DMS 273 (cell line): ENCODE measurements at regions not wholly inside any gene's neighbourhood (a gene's known extent, or its start where the extent isn't known, plus 50 kb on each side); places are given as distances from the start of the nearest gene placed in this dataset.

Experiments used
- DNase-seq: peaks from one replicate; lab custom pipeline; 2025; ENCODE audit not compliant: unreplicated experiment; lab: John Stamatoyannopoulos, UW

GRCh38 chr16:79498928-79499327, 101.6 kb downstream of the MAF start:
- no peak for DNase-seq

DNA sequence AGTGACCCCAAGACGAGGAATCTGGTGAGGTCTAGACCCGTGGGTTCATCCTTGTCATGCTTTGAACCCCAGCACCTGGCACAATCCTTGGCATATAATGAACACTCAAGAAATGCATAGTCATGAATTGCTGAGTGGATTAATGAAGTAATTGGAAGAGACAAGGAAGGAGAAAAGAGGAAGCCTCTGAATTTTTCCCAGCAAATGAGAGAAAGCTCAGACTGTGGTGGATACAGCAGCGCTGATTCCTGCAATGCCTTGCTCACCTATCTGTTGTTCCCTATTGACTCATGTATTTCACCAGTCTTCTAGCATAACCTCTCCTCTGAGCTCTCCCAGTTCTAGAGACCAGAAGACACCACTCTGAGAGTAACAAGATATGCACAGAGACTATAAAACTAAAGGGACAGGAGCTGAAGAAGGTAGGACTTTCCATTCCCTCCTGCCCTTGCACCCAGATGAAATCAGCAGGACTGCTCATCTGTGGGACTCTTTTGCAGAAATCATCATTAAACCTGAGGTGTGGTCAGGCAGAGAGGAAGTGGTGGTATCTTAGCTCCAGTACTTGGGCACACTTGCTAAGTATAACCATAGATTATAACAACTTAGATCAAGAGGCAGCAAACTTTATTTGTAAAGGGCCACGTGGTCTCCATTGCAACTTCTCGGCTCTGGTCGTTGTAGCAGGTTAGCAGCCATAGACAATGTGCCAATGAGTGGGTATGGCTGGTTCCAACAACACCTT, 102.8 kb downstream of the MAF start:
- no peak for DNase-seq

GRCh38 chr16:79493911-79494310, 106.6 kb downstream of the MAF start:
- DNase-seq, result no peak

GRCh38 chr16:79492036-79492435, 108.5 kb downstream of the MAF start:
- no peak for DNase-seq

- no peak for DNase-seq
Observed at GRCh38 chr16:79485020-79485419, 115.5 kb downstream of the MAF start.

DNA sequence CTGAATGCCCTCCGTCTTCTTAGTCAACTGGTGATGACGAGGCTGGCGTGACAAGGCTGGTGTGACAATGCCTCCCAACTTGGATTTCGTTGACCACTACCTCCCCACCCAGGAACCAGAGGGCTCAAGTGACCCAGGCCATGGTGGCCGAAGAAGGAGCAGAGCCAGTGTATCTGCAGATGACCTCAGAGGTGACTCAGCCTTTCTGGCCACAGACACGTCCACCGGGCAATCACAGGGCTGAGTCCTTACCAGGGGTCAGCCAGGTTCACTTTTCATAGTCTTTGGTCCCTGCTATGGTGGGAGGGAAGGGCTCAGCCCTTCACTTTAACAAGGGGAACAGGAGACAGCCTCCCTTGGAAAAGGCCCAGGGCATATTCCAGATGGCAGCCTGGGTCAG, 116.3 kb downstream of the MAF start:
- no peak for DNase-seq

DNA sequence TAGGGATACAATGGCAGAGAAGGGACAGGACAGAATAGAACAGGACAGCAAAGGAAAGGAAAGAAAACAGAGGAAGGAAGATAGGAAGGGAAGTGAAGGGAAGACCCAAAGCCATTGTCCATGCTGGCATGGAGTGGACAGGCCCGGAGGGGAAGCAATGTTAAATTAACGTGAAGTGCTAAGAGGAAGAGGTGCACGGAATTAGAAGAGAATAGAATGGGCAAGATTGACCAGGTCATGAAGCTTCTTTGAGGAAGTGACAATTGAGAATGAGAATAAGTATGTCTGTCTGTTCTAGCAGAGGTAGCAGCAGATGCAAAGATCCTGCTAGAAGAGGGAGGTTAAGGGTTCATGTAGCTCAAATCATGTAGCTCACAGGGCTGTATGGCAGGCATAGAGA, 117.2 kb downstream of the MAF start:
- DNase-seq, result no peak

DNA sequence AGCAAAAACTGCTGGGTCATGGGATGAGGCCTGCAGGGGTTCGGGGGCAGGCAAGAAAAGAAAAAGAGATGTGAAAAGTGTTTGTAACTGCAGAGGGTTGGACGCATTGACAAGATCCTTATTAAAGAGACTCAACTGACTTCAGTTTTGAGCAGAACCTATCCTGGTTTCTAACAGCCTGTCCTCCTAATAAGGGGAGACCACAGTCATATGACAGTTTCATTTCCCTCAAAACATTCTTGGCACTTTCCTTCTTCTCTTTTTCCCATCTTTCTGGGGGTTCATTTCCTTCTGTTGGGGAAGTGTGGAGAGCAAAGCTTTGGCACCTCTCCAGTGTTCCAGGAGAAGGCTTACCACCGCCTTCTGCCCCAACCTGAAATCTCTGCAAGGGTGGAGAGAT, 118.5 kb downstream of the MAF start:
- no peak for DNase-seq

DNA sequence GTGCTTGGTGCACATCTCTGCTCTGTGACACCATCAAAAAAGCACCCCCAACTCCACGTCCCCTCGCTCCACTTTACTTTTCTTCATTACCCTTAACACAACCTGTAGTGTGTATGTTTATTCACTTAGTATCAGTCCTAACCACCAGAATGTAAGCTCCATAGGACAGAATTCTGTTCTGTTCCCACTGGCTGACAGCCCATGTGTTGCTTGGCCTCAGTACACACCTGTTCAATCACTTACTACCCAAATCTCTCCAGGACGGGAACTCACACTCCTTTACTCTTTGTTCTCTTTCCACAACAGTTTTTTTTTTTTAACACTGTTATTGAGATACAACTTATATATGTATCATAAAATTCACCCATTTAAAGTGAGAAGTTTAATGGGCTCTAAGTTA, 119.6 kb downstream of the MAF start:
- DNase-seq, result no peak

DNA sequence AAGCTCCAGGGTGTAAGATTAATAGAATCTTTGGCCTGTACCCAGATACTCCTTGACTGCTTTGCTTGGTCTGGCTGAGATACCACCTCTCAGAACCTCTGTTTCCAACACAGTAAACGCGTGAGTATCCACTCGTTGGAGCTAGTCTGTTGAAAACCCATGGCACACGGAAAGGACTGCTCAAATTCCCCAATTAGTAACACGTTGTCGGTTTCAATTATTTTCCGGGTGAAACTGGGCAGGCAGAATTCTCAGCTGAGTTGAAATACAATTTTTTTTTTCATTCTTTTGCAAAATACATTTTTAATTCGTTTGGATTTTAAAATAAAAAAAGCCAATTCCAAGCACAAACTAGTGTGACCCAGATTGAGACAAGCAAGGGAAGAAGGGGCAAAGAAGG, 120.5 kb downstream of the MAF start:
- DNase-seq, result no peak

DNA sequence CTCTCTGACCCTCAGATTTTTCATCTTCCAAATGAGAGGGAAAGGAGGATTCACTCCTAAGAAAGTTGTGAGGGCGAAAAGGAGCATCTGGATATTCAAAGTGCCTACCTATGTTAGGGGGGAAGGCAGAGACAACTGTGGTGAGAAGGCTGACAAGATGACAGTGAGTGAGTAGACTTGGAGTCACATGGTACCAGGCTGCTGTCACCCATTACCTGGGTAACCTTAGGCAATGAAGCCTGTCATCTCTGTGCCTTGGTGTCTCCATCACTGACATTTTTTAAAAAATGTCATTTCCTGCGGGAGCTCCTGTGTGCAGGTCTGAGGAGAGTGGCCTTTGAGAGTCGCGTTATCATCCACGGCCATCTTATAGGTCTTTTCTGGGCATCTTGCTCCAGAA, 124.0 kb downstream of the MAF start:
- DNase-seq, result no peak

DNA sequence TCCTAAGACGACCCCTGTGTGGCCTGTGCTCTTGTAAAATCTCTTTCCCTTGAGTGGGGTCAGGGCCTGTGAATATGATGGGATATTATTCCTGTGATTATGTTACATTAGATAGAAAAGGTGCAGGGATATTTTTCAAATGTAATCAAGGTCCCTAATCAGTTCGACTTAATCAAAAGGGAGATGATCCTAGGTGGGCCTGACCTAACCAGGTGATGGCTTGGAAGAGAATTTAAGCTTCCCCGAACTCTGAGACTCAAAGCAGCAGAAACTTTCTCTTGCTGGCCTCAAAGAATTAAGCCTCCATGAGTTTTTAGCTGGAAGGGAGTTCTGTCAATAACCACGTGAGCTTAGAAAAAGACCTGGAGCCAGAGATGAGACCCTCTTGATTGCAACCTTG, 124.7 kb downstream of the MAF start:
- no peak for DNase-seq

DNA sequence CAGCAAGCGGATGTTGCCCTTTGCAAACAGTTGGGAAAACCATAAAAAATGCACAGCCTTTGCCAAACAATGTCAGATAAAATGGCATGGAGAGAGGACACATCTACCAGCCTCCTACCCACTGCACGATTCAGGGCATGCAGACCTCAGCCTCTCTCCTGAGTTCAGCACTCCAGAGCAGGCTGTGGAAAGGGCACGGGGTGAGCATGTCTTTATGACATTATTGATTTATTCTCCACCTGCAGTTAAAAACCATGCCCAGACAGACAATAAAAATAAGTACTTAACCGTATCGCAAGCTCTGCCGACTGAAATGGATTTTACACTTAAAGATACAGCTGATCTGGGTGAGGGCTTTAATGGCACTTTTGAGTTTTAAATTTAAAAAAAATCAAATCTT, 127.1 kb downstream of the MAF start:
- no peak for DNase-seq

DNA sequence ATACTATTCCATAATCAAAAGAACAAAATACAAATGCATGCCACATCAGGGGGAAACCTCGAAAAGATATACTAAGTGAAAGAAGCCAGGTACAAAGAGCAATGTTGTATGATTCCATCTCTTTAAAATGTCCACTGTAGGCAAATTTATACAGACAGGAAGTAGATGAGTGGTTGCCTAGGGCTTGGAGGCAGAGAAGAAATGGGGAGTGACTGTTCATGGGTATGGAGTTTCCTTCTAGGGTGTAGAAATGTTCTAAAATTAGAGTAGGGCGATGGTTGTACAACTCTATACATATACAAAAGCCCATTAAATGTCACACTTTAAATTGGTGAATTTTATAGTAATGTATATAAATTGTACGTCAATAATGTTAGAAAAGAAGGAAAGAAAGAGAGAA, 128.1 kb downstream of the MAF start:
- DNase-seq, result no peak

GRCh38 chr16:79469999-79470398, 130.5 kb downstream of the MAF start:
- DNase-seq, result no peak

- DNase-seq, result no peak
Observed at GRCh38 chr16:79468631-79469030, 131.9 kb downstream of the MAF start.

- DNase-seq, result no peak
Observed at GRCh38 chr16:79468121-79468552, 132.4 kb downstream of the MAF start.

- no peak for DNase-seq
Observed at GRCh38 chr16:79466111-79466510, 134.4 kb downstream of the MAF start.

DNA sequence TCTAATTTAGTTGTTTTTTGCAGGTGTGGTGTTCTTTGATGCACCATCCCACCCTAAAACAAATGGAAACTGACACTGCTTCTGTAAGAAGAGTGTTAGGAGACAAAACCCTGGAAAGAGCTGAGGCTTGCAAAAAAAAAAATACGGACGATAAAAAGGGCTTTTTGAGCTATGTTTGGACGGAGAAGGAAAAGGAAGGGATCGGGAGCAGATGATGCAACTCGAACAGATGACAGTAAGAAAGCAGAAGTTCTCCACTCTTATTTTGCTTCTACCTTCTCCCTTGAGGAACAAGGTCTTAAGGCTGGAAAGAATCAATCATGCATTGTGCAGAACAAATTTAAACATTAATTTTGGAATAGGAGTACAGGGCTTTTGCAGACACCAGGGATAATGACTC, 136.7 kb downstream of the MAF start:
- no peak for DNase-seq

GRCh38 chr16:79456036-79456435, 144.5 kb downstream of the MAF start:
- no peak for DNase-seq

DNA sequence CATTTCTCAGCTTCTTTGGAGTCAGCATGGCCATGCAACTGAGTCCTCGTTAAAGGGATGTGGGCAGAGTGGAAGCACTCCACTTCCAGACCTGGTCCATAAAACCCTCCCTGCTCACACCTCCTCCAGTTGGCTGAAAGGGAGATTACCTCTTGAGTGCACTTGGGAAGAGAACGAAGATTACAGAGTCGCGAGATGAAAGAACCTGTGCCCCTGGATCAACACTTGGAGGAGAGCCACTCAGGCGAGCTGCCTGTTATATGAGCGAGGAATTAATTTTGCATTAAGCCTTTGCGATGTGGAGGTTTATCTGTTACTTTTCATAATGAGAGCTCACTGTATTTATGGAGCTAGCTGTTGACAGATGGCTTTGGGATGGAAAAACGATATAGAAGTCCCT, 147.9 kb downstream of the MAF start:
- DNase-seq, result no peak

- no peak for DNase-seq
Observed at GRCh38 chr16:79451196-79451816, 149.2 kb downstream of the MAF start.

GRCh38 chr16:79449900-79450299, 150.6 kb downstream of the MAF start:
- DNase-seq, result no peak
